ENCODE measurements at regions not wholly inside any gene's neighbourhood (a gene's known extent, or its start where the extent isn't known, plus 50 kb on each side); places are given as distances from the start of the nearest gene placed in this dataset.
A peak's percentile ranks its signal among the peaks of the same experiment; 100 is the strongest.
"Not testable (repeated sequence)": the region's sequence is repeated elsewhere in the genome, so short reads cannot be mapped to it uniquely, and the experiment has no call there.

GRCh38 chr3:36166477-36166876, 213.8 kb upstream of the STAC start:
- DNase-seq, result no peak
- Histone ChIP-seq H3K27me3 (ENCODE audit: insufficient read depth, low read depth, severe bottlenecking) (no peaks in the 10 kb centered on the region), H3K9me3 (ENCODE audit: severe bottlenecking) (no peaks in the 10 kb centered on the region), H3K27ac (no peak overlapping the region), H3K36me3 (no peaks in the 10 kb centered on the region), H3K4me3 (ENCODE audit: low read depth, low read length) (no peak overlapping the region)
- no peak for TF ChIP-seq CTCF (IDR thresholded peaks at IDR 0.05; ENCODE audit: low read depth, low read length)

- no peaks in the 10 kb centered on the region for H3K27me3 ChIP-seq (ENCODE audit: insufficient read depth, low read depth, severe bottlenecking)
- no peak overlapping the region for H3K4me3 ChIP-seq (ENCODE audit: low read depth, low read length)
- DNase-seq, result no peak
- no peak overlapping the region for H3K27ac ChIP-seq
- TF ChIP-seq CTCF (IDR thresholded peaks at IDR 0.05; ENCODE audit: low read depth, low read length), result no peak
- no peaks in the 10 kb centered on the region for H3K36me3 ChIP-seq
- H3K9me3 ChIP-seq (ENCODE audit: severe bottlenecking), result no peaks in the 10 kb centered on the region
Measured at GRCh38 chr3:36172699-36173098, 207.6 kb upstream of the STAC start.

- DNase-seq, result no peak
- TF ChIP-seq CTCF (IDR thresholded peaks at IDR 0.05; ENCODE audit: low read depth, low read length), result no peak
Measured at GRCh38 chr3:36175113-36175812, 205.0 kb upstream of the STAC start.

GRCh38 chr3:36175916-36176461, 204.3 kb upstream of the STAC start:
- peak; percentile 9 for DNase-seq
- Histone ChIP-seq H3K4me3 (ENCODE audit: low read depth, low read length) (no peak overlapping the region), H3K36me3 (no peaks in the 10 kb centered on the region), H3K27me3 (ENCODE audit: insufficient read depth, low read depth, severe bottlenecking) (no peaks in the 10 kb centered on the region), H3K27ac (no peak overlapping the region), H3K9me3 (ENCODE audit: severe bottlenecking) (no peaks in the 10 kb centered on the region)
- no peak for TF ChIP-seq CTCF (IDR thresholded peaks at IDR 0.05; ENCODE audit: low read depth, low read length)

More at GRCh38 chr3:36175113-36175812, 205.0 kb upstream of the STAC start:
- Histone ChIP-seq H3K27me3 (ENCODE audit: insufficient read depth, low read depth, severe bottlenecking) (no peaks in the 10 kb centered on the region), H3K36me3 (no peaks in the 10 kb centered on the region), H3K27ac (no peak overlapping the region), H3K9me3 (ENCODE audit: severe bottlenecking) (no peaks in the 10 kb centered on the region), H3K4me3 (ENCODE audit: low read depth, low read length) (no peak overlapping the region)

GRCh38 chr3:36178018-36178417, 202.3 kb upstream of the STAC start:
- no peak overlapping the region for H3K4me3 ChIP-seq (ENCODE audit: low read depth, low read length)
- no peak for TF ChIP-seq CTCF (IDR thresholded peaks at IDR 0.05; ENCODE audit: low read depth, low read length)
- DNase-seq, result no peak
- no peaks in the 10 kb centered on the region for H3K36me3 ChIP-seq
- H3K27ac ChIP-seq, result no peak overlapping the region
- H3K27me3 ChIP-seq (ENCODE audit: insufficient read depth, low read depth, severe bottlenecking), result no peaks in the 10 kb centered on the region
- no peaks in the 10 kb centered on the region for H3K9me3 ChIP-seq (ENCODE audit: severe bottlenecking)

- Histone ChIP-seq H3K9me3 (ENCODE audit: severe bottlenecking) (no peaks in the 10 kb centered on the region), H3K36me3 (no peaks in the 10 kb centered on the region), H3K4me3 (ENCODE audit: low read depth, low read length) (no peak overlapping the region), H3K27me3 (ENCODE audit: insufficient read depth, low read depth, severe bottlenecking) (no peaks in the 10 kb centered on the region), H3K27ac (no peak overlapping the region)
- TF ChIP-seq CTCF (IDR thresholded peaks at IDR 0.05; ENCODE audit: low read depth, low read length), result no peak
- no peak for DNase-seq
Measured at GRCh38 chr3:36182024-36182423, 198.3 kb upstream of the STAC start.

- not testable (repeated sequence) for H3K27ac ChIP-seq
Measured at GRCh38 chr3:36187197-36187596, 193.1 kb upstream of the STAC start.

More at GRCh38 chr3:36187197-36187596, 193.1 kb upstream of the STAC start:
- not testable (repeated sequence) for H3K9me3 ChIP-seq (ENCODE audit: severe bottlenecking); H3K36me3 ChIP-seq; DNase-seq; H3K4me3 ChIP-seq (ENCODE audit: low read depth, low read length); H3K27me3 ChIP-seq (ENCODE audit: insufficient read depth, low read depth, severe bottlenecking)

Data from WERI-Rb-1 (cell line).